Ovary (tissue), 7 donors: ENCODE measurements at regions not wholly inside any gene's neighbourhood (a gene's known extent, or its start where the extent isn't known, plus 50 kb on each side); places are given as distances from the start of the nearest gene placed in this dataset.

Experiments used
- DNase-seq, 5 donors: peaks; one replicate each; pipeline ENCODE4 v3.0.0-alpha.2; 2019 to 2020
- H3K27ac ChIP-seq, 2 donors: fragments of 200-600 bp; one replicate each; pipeline versions ENCODE4 v1.5.1 to v1.8.0; 2019 to 2022
- H3K27me3 ChIP-seq: fragments of 200-600 bp; one replicate; pipeline ENCODE4 v1.8.0; 2022
- H3K36me3 ChIP-seq: fragments of 200-600 bp; sonication (generic); one replicate; pipeline ENCODE4 v1.5.1; 2019
- H3K4me1 ChIP-seq: one replicate; pipeline ENCODE4 v1.8.1; 2013; ENCODE audit warnings: mild to moderate bottlenecking, moderate library complexity; ENCODE audit not compliant: insufficient read depth
- H3K4me3 ChIP-seq: fragments of 200-600 bp; sonication (generic); one replicate; pipeline ENCODE4 v1.5.1; 2017
- H3K9me3 ChIP-seq, 2 donors: fragments of 200-600 bp in 1 of 2; sonication (generic) in 1 of 2; one replicate each; pipeline versions ENCODE4 v1.5.1 to v1.8.1; 2013 to 2019; ENCODE audit warnings: mild to moderate bottlenecking in 1 of 2, moderate library complexity in 1 of 2
- CTCF ChIP-seq, 3 donors: fragments of 450-650 bp in 2 of 3; fragments of 200-600 bp in 1 of 3; IDR thresholded peaks; one replicate each; pipeline versions ENCODE4 v1.5.1 to v1.8.0; 2016 to 2022; ENCODE audit warnings: antibody characterized with exemption in 3 of 3, mild to moderate bottlenecking in 1 of 3
- EP300 ChIP-seq: sonication (generic); formaldehyde crosslinking; IDR thresholded peaks from one replicate; pipeline ENCODE4 v1.6.1; 2017; ENCODE audit warnings: antibody characterized with exemption
- POLR2A ChIP-seq: fragments of 450-650 bp; IDR thresholded peaks from one replicate; pipeline ENCODE4 v1.6.1; 2017; ENCODE audit warnings: antibody characterized with exemption, mild to moderate bottlenecking, moderate library complexity
- WGBS, 3 donors: extraction: QIAGEN DNeasy Blood & Tissue Kit in 1 of 3; methylation state at CpG; one replicate each; pipeline versions ENCODE4 v1.1.5 to v1.1.7; 2013 to 2017; 5-methylcytosine and 5-hydroxymethylcytosine counted together
- intact Hi-C, 4 donors: fragments of 100-400 bp; cut with DNase I; formaldehyde crosslinking; loops; one replicate each; pipeline versions ENCODE4 v1.11.0 to v1.15.1; 2022 to 2023
- donor health status: DM: no; HTN: no; CAD: no; lungs with moderate emphysema.
- donor health status: DM: no; HTN: no; CAD: no.
- donor health status: Bipolar disorder and iron deficiency.
- donor health status: DM: no; HTN: no; CAD: no.
- donor health status: DM: yes; HTN: yes; CAD: no.

GRCh38 chr2:211127501-211127900 is 571.1 kb downstream of the CPS1 start:
- H3K4me3 ChIP-seq: no peak overlapping the region
- no peaks in the 10 kb centered on the region for H3K36me3 ChIP-seq
- no peaks in the 10 kb centered on the region for H3K9me3 ChIP-seq
- no peak for DNase-seq
- H3K4me1 ChIP-seq: no peaks in the 10 kb centered on the region
- TF ChIP-seq CTCF (IDR thresholded peaks at IDR 0.05) (no peak), POLR2A (no peak), EP300 (no peak)
- WGBS, 3 donors: 58 to 68% (median 64%) methylated on average over 2 of the region's 2 CpGs
- intact Hi-C loops: no loop called here
- no peaks in the 10 kb centered on the region for H3K27me3 ChIP-seq
- no peak overlapping the region for H3K27ac ChIP-seq

GRCh38 chr2:211128287-211128686 is 571.9 kb downstream of the CPS1 start:
- Histone ChIP-seq H3K27me3 (no peaks in the 10 kb centered on the region), H3K9me3 (no peaks in the 10 kb centered on the region), H3K4me3 (no peak overlapping the region), H3K36me3 (no peaks in the 10 kb centered on the region), H3K4me1 (no peaks in the 10 kb centered on the region), H3K27ac (no peak overlapping the region)
- DNase-seq: no peak
- TF ChIP-seq POLR2A: no peak
- no peak for TF ChIP-seq EP300
- no peak for TF ChIP-seq CTCF (IDR thresholded peaks at IDR 0.05)
- intact Hi-C loops: no loop called here
- 65 to 76% (median 75%) methylated on average over 3 of the region's 3 CpGs for WGBS, 3 donors

GRCh38 chr2:211129798-211130197 is 573.4 kb downstream of the CPS1 start:
- Histone ChIP-seq H3K36me3 (no peaks in the 10 kb centered on the region), H3K4me1 (no peaks in the 10 kb centered on the region), H3K9me3 (no peaks in the 10 kb centered on the region), H3K27me3 (no peaks in the 10 kb centered on the region), H3K27ac (no peak overlapping the region), H3K4me3 (no peak overlapping the region)
- TF ChIP-seq EP300 (no peak), POLR2A (no peak), CTCF (IDR thresholded peaks at IDR 0.05) (no peak)
- 69 to 79% (median 69%) methylated on average over 3 of the region's 3 CpGs for WGBS, 3 donors
- no peak for DNase-seq
- intact Hi-C loops: no loop called here

- 71 to 80% (median 72%) methylated on average over 2 of the region's 2 CpGs for WGBS, 3 donors
- TF ChIP-seq EP300 (no peak), POLR2A (no peak), CTCF (IDR thresholded peaks at IDR 0.05) (no peak)
- DNase-seq: no peak
- no peaks in the 10 kb centered on the region for H3K36me3 ChIP-seq
- no peak overlapping the region for H3K27ac ChIP-seq
- no peak overlapping the region for H3K4me3 ChIP-seq
- intact Hi-C loops: no loop called here
- no peaks in the 10 kb centered on the region for H3K4me1 ChIP-seq
- no peaks in the 10 kb centered on the region for H3K27me3 ChIP-seq
- H3K9me3 ChIP-seq: no peaks in the 10 kb centered on the region
Measured at GRCh38 chr2:211132046-211132445, 575.6 kb downstream of the CPS1 start.

GRCh38 chr2:211132573-211132972 is 576.2 kb downstream of the CPS1 start:
- Histone ChIP-seq H3K27me3 (no peaks in the 10 kb centered on the region), H3K9me3 (no peaks in the 10 kb centered on the region), H3K36me3 (no peaks in the 10 kb centered on the region), H3K4me1 (no peaks in the 10 kb centered on the region), H3K4me3 (no peak overlapping the region), H3K27ac (no peak overlapping the region)
- no peak for TF ChIP-seq EP300
- no peak for TF ChIP-seq POLR2A
- intact Hi-C loops: no loop called here
- no peak for DNase-seq
- 35 to 41% (median 41%) methylated on average over 2 of the region's 2 CpGs for WGBS, 3 donors
